Skin of body (tissue), 1 donor: ENCODE measurements at regions not wholly inside any gene's neighbourhood (a gene's known extent, or its start where the extent isn't known, plus 50 kb on each side); places are given as distances from the start of the nearest gene placed in this dataset.
"Not testable (repeated sequence)": the region's sequence is repeated elsewhere in the genome, so short reads cannot be mapped to it uniquely, and the experiment has no call there.

Experiments
- DNase-seq: peaks from one replicate; lab custom pipeline; 2025; lab: John Stamatoyannopoulos, UW

GRCh38 chr18:30455741-30456140 lies 586.8 kb downstream of the DSC3 start:
- DNase-seq = no peak

GRCh38 chr18:30454920-30455319 lies 587.6 kb downstream of the DSC3 start:
- no peak for DNase-seq

GRCh38 chr18:30451981-30452380 lies 590.6 kb downstream of the DSC3 start:
- no peak for DNase-seq

GRCh38 chr18:30450927-30451326 lies 591.6 kb downstream of the DSC3 start:
- DNase-seq = no peak

- DNase-seq = no peak
Observed at GRCh38 chr18:30446605-30447004, 595.9 kb downstream of the DSC3 start.

GRCh38 chr18:30444544-30444943 lies 598.0 kb downstream of the DSC3 start:
- no peak for DNase-seq

- no peak for DNase-seq
Observed at GRCh38 chr18:30440351-30440750, 602.2 kb downstream of the DSC3 start.

- no peak for DNase-seq
Observed at GRCh38 chr18:30439174-30439573, 603.4 kb downstream of the DSC3 start.

GRCh38 chr18:30432349-30432748 lies 610.2 kb downstream of the DSC3 start:
- no peak for DNase-seq

GRCh38 chr18:30419399-30419798 lies 623.1 kb downstream of the DSC3 start:
- not testable (repeated sequence) for DNase-seq

GRCh38 chr18:30415903-30416302 lies 626.6 kb downstream of the DSC3 start:
- DNase-seq = no peak

- no peak for DNase-seq
Observed at GRCh38 chr18:30409120-30409519, 633.4 kb downstream of the DSC3 start.

GRCh38 chr18:30406728-30407127 lies 635.8 kb downstream of the DSC3 start:
- no peak for DNase-seq

GRCh38 chr18:30405038-30405437 lies 637.5 kb downstream of the DSC3 start:
- DNase-seq = no peak

- DNase-seq = no peak
Observed at GRCh38 chr18:30404422-30404821, 638.1 kb downstream of the DSC3 start.

- no peak for DNase-seq
Observed at GRCh38 chr18:30403278-30403677, 639.3 kb downstream of the DSC3 start.

- DNase-seq = no peak
Observed at GRCh38 chr18:30387401-30387800, 655.1 kb downstream of the DSC3 start.

- no peak for DNase-seq
Observed at GRCh38 chr18:30386624-30387023, 655.9 kb downstream of the DSC3 start.

- no peak for DNase-seq
Observed at GRCh38 chr18:30385684-30386083, 656.9 kb downstream of the DSC3 start.

- DNase-seq = no peak
Observed at GRCh38 chr18:30381826-30382225, 660.7 kb downstream of the DSC3 start.

GRCh38 chr18:30378097-30378496 lies 664.4 kb downstream of the DSC3 start:
- no peak for DNase-seq

- no peak for DNase-seq
Observed at GRCh38 chr18:30376515-30376914, 666.0 kb downstream of the DSC3 start.

- no peak for DNase-seq
Observed at GRCh38 chr18:30361864-30362540, 680.5 kb downstream of the DSC3 start.

- DNase-seq = no peak
Observed at GRCh38 chr18:30359521-30359920, 683.0 kb downstream of the DSC3 start.
